ENCODE measurements at regions not wholly inside any gene's neighbourhood (a gene's known extent, or its start where the extent isn't known, plus 50 kb on each side); places are given as distances from the start of the nearest gene placed in this dataset.

GRCh38 chrX:96566878-96567277, 117.8 kb upstream of the DIAPH2 start:
- intact Hi-C loops (cut with DNase I) = no loop called here
- 65 to 82% (median 72%) methylated on average over 3 of the region's 3 CpGs for WGBS, 3 donors

GRCh38 chrX:96568071-96568470, 116.6 kb upstream of the DIAPH2 start:
- intact Hi-C loops (cut with DNase I) = no loop called here
- WGBS, 3 donors = 66 to 87% (median 85%) methylated on average over 3 of the region's 3 CpGs
- TF ChIP-seq CTCF (IDR thresholded peaks at IDR 0.05) = no peak
- no peaks in the 10 kb centered on the region for H3K9me3 ChIP-seq
- ATAC-seq (no peak), DNase-seq (no peak)
- no peaks in the 10 kb centered on the region for H3K36me3 ChIP-seq (ENCODE audit: insufficient read depth in 1 of 2, low read depth in 1 of 2)
- peaks cover 0 to 2% (median 0%) of the 10 kb centered on the region in 3 donors for H3K27me3 ChIP-seq (ENCODE audit: insufficient read depth in 3 of 3, low read length in 2 of 3)
- no peak overlapping the region for H3K27ac ChIP-seq
- H3K4me3 ChIP-seq = no peak overlapping the region
- peaks cover 4% of the 10 kb centered on the region for H3K4me1 ChIP-seq

More at GRCh38 chrX:96566878-96567277, 117.8 kb upstream of the DIAPH2 start:
- ATAC-seq (no peak), DNase-seq (no peak)
- Histone ChIP-seq H3K4me3 (no peak overlapping the region), H3K4me1 (peaks cover 6% of the 10 kb centered on the region), H3K27ac (no peak overlapping the region), H3K9me3 (no peaks in the 10 kb centered on the region), H3K27me3 (ENCODE audit: insufficient read depth in 3 of 3, low read length in 2 of 3) (no peaks in the 10 kb centered on the region), H3K36me3 (ENCODE audit: insufficient read depth in 1 of 2, low read depth in 1 of 2) (no peaks in the 10 kb centered on the region)
- no peak for TF ChIP-seq CTCF (IDR thresholded peaks at IDR 0.05)

- Histone ChIP-seq H3K27me3 (ENCODE audit: insufficient read depth in 3 of 3, low read length in 2 of 3) (peaks cover 0 to 5% (median 0%) of the 10 kb centered on the region in 3 donors), H3K4me1 (no peaks in the 10 kb centered on the region), H3K9me3 (no peaks in the 10 kb centered on the region), H3K36me3 (ENCODE audit: insufficient read depth in 1 of 2, low read depth in 1 of 2) (no peaks in the 10 kb centered on the region), H3K4me3 (no peak overlapping the region), H3K27ac (no peak overlapping the region)
- intact Hi-C loops (cut with DNase I) = no loop called here
- no peak for ATAC-seq
- WGBS, 3 donors = 82 to 93% (median 90%) methylated on average over 3 of the region's 3 CpGs
- TF ChIP-seq CTCF (IDR thresholded peaks at IDR 0.05) = no peak
- no peak for DNase-seq
Measured at GRCh38 chrX:96569034-96569433, 115.6 kb upstream of the DIAPH2 start.

- H3K4me1 ChIP-seq = no peaks in the 10 kb centered on the region
- H3K9me3 ChIP-seq = no peaks in the 10 kb centered on the region
- 95 to 100% (median 98%) methylated on average over 1 of the region's 1 CpG for WGBS, 3 donors
- H3K27ac ChIP-seq = no peak overlapping the region
- no peak overlapping the region for H3K4me3 ChIP-seq
- H3K36me3 ChIP-seq (ENCODE audit: insufficient read depth in 1 of 2, low read depth in 1 of 2) = no peaks in the 10 kb centered on the region
- intact Hi-C loops (cut with DNase I) = no loop called here
- DNase-seq (no peak), ATAC-seq (no peak)
- TF ChIP-seq CTCF (IDR thresholded peaks at IDR 0.05) = no peak
- peaks cover 0 to 8% (median 0%) of the 10 kb centered on the region in 3 donors for H3K27me3 ChIP-seq (ENCODE audit: insufficient read depth in 3 of 3, low read length in 2 of 3)
Measured at GRCh38 chrX:96575011-96575410, 109.6 kb upstream of the DIAPH2 start.

- WGBS, 3 donors = 60 to 71% (median 70%) methylated on average over 2 of the region's 2 CpGs
- ATAC-seq (no peak), DNase-seq (no peak)
- no peak overlapping the region for H3K27ac ChIP-seq
- no peak overlapping the region for H3K4me3 ChIP-seq
- no peaks in the 10 kb centered on the region for H3K9me3 ChIP-seq
- no peaks in the 10 kb centered on the region for H3K4me1 ChIP-seq
- TF ChIP-seq CTCF (IDR thresholded peaks at IDR 0.05) = no peak
- peaks cover 0 to 8% (median 0%) of the 10 kb centered on the region in 3 donors for H3K27me3 ChIP-seq (ENCODE audit: insufficient read depth in 3 of 3, low read length in 2 of 3)
- intact Hi-C loops (cut with DNase I) = no loop called here
- no peaks in the 10 kb centered on the region for H3K36me3 ChIP-seq (ENCODE audit: insufficient read depth in 1 of 2, low read depth in 1 of 2)
Measured at GRCh38 chrX:96576368-96576767, 108.3 kb upstream of the DIAPH2 start.

Data from psoas muscle (tissue), 7 donors.